ENCODE measurements at regions not wholly inside any gene's neighbourhood (a gene's known extent, or its start where the extent isn't known, plus 50 kb on each side); places are given as distances from the start of the nearest gene placed in this dataset.
"Not testable (repeated sequence)": the region's sequence is repeated elsewhere in the genome, so short reads cannot be mapped to it uniquely, and the experiment has no call there.

- no peak for DNase-seq
Observed at GRCh38 chrX:7514871-7515599, 327.9 kb upstream of the VCX start.

GRCh38 chrX:7512845-7513244 is 330.1 kb upstream of the VCX start:
- no peak for DNase-seq

GRCh38 chrX:7503251-7503650 is 339.7 kb upstream of the VCX start:
- DNase-seq = no peak

GRCh38 chrX:7500386-7500785 is 342.6 kb upstream of the VCX start:
- no peak for DNase-seq

- DNase-seq = no peak
Observed at GRCh38 chrX:7486505-7486904, 338.6 kb upstream of the PUDP start.

GRCh38 chrX:7485061-7485460 is 337.1 kb upstream of the PUDP start:
- no peak for DNase-seq

GRCh38 chrX:7480721-7481120 is 332.8 kb upstream of the PUDP start:
- DNase-seq = no peak

- DNase-seq = no peak
Observed at GRCh38 chrX:7462110-7462509, 314.2 kb upstream of the PUDP start.

GRCh38 chrX:7461051-7461450 is 313.1 kb upstream of the PUDP start:
- not testable (repeated sequence) for DNase-seq

GRCh38 chrX:7447801-7448499 is 300.0 kb upstream of the PUDP start:
- DNase-seq = peak; percentile 1

GRCh38 chrX:7446815-7447214 is 298.9 kb upstream of the PUDP start:
- no peak for DNase-seq

- no peak for DNase-seq
Observed at GRCh38 chrX:7444967-7445366, 297.0 kb upstream of the PUDP start.

GRCh38 chrX:7441586-7441985 is 293.6 kb upstream of the PUDP start:
- no peak for DNase-seq

- no peak for DNase-seq
Observed at GRCh38 chrX:7435822-7436221, 287.9 kb upstream of the PUDP start.

- DNase-seq = no peak
Observed at GRCh38 chrX:7432901-7433300, 284.9 kb upstream of the PUDP start.

GRCh38 chrX:7420717-7421116 is 272.8 kb upstream of the PUDP start:
- DNase-seq = no peak

GRCh38 chrX:7414753-7415152 is 266.8 kb upstream of the PUDP start:
- DNase-seq = no peak

- no peak for DNase-seq
Observed at GRCh38 chrX:7412840-7413239, 264.9 kb upstream of the PUDP start.

- DNase-seq = no peak
Observed at GRCh38 chrX:7409866-7410265, 261.9 kb upstream of the PUDP start.

GRCh38 chrX:7399373-7399772 is 251.4 kb upstream of the PUDP start:
- no peak for DNase-seq

- DNase-seq = no peak
Observed at GRCh38 chrX:7390441-7390840, 242.5 kb upstream of the PUDP start.

- no peak for DNase-seq
Observed at GRCh38 chrX:7389576-7389975, 241.6 kb upstream of the PUDP start.

GRCh38 chrX:7385131-7385530 is 237.2 kb upstream of the PUDP start:
- DNase-seq = no peak

GRCh38 chrX:7378406-7378805 is 230.5 kb upstream of the PUDP start:
- peak; percentile 18 for DNase-seq
